Uterus (tissue), 3 donors: ENCODE measurements at regions not wholly inside any gene's neighbourhood (a gene's known extent, or its start where the extent isn't known, plus 50 kb on each side); places are given as distances from the start of the nearest gene placed in this dataset.

Source experiments
- DNase-seq, 2 donors: peaks; one replicate each; pipeline ENCODE4 v3.0.0-alpha.2; 2019 to 2020
- H3K27ac ChIP-seq, 2 donors: fragments of 200-600 bp; sonication (generic); 1 replicate in 1 of 2; 2 replicates in 1 of 2; pipeline ENCODE4 v1.5.1; 2016 to 2018
- H3K27me3 ChIP-seq, 2 donors: fragments of 200-600 bp; sonication (generic); one replicate each; pipeline ENCODE4 v1.5.1; 2018 to 2019; ENCODE audit warnings: control low read depth in 1 of 2
- H3K36me3 ChIP-seq, 2 donors: fragments of 200-600 bp; sonication (generic); one replicate each; pipeline ENCODE4 v1.5.1; 2019; ENCODE audit warnings: control low read depth in 1 of 2
- H3K4me1 ChIP-seq, 2 donors: fragments of 200-600 bp; sonication (generic); one replicate each; pipeline ENCODE4 v1.5.1; 2018 to 2019; ENCODE audit warnings: control low read depth in 1 of 2
- H3K4me3 ChIP-seq, 2 donors: fragments of 200-600 bp; sonication (generic); 1 replicate in 1 of 2; 2 replicates in 1 of 2; pipeline ENCODE4 v1.5.1; 2018 to 2019; ENCODE audit warnings: mild to moderate bottlenecking in 1 of 2
- H3K9me3 ChIP-seq, 2 donors: fragments of 200-600 bp; sonication (generic); one replicate each; pipeline ENCODE4 v1.5.1; 2019; ENCODE audit warnings: control low read depth in 1 of 2
- POLR2A ChIP-seq, 2 donors: fragments of 450-650 bp; IDR thresholded peaks; one replicate each; pipeline ENCODE4 v1.6.1; 2016; ENCODE audit warnings: antibody characterized with exemption in 2 of 2, mild to moderate bottlenecking in 1 of 2, moderate library complexity in 1 of 2
- intact Hi-C: fragments of 100-400 bp; cut with DNase I; formaldehyde crosslinking; loops from one replicate; pipeline ENCODE4 v1.15.1; 2023; ENCODE audit warnings: low total_unique reads
- TF ChIP-seq, protein P1 (sequence below), 4 experiments: fragments of 200-600 bp in 2 of 4; fragments of 450-650 bp in 2 of 4; sonication (generic) in 2 of 4; IDR thresholded peaks; one replicate each; pipeline ENCODE4 v1.5.1; 2016 to 2019; ENCODE audit warnings: antibody characterized with exemption in 4 of 4, mild to moderate bottlenecking in 2 of 4, moderate library complexity in 1 of 4
- donor health status: DM: yes; HTN: yes; CAD: no.

DNA sequence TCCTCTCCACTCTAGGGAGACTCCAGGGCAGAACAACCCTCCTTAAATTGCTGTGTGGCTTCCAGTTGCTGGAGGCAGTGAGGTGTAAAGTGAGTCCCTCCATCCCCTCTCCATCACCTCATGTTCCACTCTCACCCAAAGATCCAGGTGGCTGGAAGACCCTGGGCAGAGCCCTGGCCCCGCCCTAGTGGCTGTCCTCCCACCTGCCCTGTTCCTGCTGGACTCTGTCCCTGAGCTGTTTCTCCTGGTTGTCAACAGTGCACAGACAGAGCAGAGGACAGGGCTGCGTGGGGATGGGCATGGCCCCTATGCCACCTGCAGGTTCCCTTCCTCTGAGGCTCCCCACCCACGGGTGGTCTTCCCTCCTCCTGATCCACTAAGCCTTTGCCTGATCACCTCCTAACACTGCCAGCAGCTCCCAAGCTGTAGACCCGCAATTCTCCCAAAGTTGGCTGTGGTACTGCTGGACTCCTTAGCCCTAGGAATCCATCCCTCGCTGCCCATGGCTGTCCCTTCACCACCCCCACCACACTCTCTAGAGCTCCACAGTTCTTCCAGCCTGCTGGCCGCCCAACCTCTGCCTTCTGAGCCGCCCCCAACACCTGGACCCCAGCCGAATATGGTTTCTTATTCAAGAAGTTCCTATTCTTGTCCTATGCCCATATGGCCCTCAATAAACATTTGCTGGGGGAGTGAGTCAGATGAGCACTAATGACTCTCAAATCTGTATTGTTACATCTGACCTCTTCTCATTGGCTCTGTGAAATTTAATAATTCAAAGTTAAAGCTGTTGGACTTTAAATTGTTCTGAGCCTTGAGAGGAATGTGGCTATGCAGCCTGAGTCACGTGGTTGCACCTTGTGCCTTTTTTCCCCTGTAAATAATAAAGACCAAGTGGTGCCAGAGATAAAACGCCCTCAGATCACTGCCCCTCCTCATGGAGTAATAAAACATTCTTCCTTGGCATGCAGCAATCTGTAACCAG is 260.0 kb upstream of the HS6ST1 start:
- TF ChIP-seq, protein P1, sequence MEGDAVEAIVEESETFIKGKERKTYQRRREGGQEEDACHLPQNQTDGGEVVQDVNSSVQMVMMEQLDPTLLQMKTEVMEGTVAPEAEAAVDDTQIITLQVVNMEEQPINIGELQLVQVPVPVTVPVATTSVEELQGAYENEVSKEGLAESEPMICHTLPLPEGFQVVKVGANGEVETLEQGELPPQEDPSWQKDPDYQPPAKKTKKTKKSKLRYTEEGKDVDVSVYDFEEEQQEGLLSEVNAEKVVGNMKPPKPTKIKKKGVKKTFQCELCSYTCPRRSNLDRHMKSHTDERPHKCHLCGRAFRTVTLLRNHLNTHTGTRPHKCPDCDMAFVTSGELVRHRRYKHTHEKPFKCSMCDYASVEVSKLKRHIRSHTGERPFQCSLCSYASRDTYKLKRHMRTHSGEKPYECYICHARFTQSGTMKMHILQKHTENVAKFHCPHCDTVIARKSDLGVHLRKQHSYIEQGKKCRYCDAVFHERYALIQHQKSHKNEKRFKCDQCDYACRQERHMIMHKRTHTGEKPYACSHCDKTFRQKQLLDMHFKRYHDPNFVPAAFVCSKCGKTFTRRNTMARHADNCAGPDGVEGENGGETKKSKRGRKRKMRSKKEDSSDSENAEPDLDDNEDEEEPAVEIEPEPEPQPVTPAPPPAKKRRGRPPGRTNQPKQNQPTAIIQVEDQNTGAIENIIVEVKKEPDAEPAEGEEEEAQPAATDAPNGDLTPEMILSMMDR (IDR thresholded peaks at IDR 0.05): no peak
- no peak for TF ChIP-seq POLR2A (IDR thresholded peaks at IDR 0.05)
- H3K36me3 ChIP-seq: no peaks in the 10 kb centered on the region
- no peaks in the 10 kb centered on the region for H3K9me3 ChIP-seq
- H3K27me3 ChIP-seq: no peaks in the 10 kb centered on the region
- intact Hi-C loops: no loop called here
- DNase-seq: no peak
- no peaks in the 10 kb centered on the region for H3K4me1 ChIP-seq
- H3K4me3 ChIP-seq: no peak overlapping the region
- H3K27ac ChIP-seq: no peak overlapping the region

DNA sequence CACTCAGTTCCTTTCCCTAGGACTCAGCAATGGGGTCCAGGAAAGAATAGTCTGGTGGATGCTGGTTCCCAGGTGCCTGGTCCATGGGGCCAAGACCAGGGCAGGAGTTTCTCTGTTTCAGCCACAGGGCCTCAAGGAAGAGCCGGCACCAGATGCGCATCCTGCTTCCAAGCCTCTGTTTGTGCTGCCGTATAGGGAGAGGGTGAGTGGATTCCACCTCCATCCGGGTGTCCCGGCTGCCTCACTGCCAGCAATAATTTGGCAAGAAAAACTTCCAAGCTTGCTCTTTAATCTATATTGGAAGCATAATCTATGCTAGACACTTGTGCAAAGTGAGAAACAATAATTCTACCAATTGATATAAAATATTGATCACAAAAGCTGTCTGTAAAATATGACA is 261.2 kb upstream of the HS6ST1 start:
- no peak overlapping the region for H3K4me3 ChIP-seq
- no peaks in the 10 kb centered on the region for H3K9me3 ChIP-seq
- H3K36me3 ChIP-seq: no peaks in the 10 kb centered on the region
- H3K27me3 ChIP-seq: no peaks in the 10 kb centered on the region
- TF ChIP-seq, protein P1 (IDR thresholded peaks at IDR 0.05): no peak
- no peak for TF ChIP-seq POLR2A (IDR thresholded peaks at IDR 0.05)
- H3K4me1 ChIP-seq: no peaks in the 10 kb centered on the region
- H3K27ac ChIP-seq: no peak overlapping the region
- intact Hi-C loops: no loop called here
- no peak for DNase-seq

DNA sequence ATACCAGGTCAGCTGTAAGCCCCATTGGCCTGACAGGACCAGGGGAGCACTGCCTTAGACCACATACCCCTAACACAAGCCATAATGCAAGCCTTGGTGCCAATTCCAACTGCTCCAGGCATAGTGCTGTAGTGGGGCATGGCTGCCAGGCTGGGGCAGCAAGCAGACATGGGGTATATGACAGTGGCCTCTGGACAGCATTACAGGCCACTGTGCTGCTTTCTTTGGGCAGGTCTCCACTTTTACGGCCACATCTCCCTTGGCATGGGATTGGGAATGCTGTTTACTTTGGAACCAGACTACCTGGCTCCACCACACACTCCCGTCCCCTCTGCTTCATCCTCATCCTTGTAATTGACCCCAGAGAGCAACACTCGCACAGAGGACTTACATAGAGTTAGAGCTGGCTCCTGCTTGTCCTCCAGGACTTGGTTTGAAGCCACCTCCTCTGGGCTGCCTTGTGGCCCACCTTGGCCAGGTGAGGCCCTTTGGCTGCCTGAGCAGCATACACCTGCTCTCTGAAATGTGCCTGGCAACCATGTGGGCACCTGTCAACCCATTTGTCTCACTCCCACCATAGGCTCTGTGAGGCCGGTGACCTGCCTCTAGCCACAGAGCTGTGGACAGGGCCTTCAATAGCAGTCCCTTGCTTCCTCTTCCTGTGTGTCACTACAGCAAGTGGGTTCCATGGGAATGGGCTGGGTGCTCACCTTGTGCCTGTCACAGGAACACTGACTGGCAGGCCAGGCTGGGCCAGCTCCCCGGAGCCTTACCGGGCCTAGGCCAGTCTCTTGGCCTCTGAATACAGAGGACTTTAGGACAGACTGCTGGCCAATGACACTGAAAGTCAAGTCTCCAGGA is 262.6 kb upstream of the HS6ST1 start:
- Histone ChIP-seq H3K27ac (no peak overlapping the region), H3K27me3 (no peaks in the 10 kb centered on the region), H3K9me3 (no peaks in the 10 kb centered on the region), H3K4me1 (no peaks in the 10 kb centered on the region), H3K4me3 (no peak overlapping the region), H3K36me3 (no peaks in the 10 kb centered on the region)
- DNase-seq: no peak
- TF ChIP-seq, protein P1 (IDR thresholded peaks at IDR 0.05): no peak
- no peak for TF ChIP-seq POLR2A (IDR thresholded peaks at IDR 0.05)
- intact Hi-C loops: no loop called here

DNA sequence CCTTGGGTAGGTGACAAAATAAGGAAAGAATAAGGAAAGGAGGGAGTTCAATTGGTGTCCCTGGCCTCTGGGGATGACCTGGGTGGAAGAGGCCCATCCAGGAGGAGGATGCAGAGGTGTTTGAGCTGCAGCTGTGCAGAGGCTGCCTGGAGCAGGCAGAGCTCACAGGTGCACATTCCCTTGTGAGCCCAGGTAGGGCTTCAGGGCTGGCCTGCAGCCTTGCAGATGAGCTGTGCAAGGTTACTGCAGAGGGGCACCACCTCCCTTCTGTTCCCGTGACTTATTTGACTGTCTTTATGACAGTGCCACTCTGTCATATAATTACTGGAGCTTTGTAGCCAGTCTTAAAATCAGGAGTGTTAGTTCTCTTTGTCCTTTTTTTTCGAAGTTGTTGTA is 263.2 kb upstream of the HS6ST1 start:
- Histone ChIP-seq H3K27me3 (no peaks in the 10 kb centered on the region), H3K9me3 (no peaks in the 10 kb centered on the region), H3K4me3 (no peak overlapping the region), H3K27ac (no peak overlapping the region), H3K4me1 (no peaks in the 10 kb centered on the region), H3K36me3 (no peaks in the 10 kb centered on the region)
- DNase-seq: no peak
- TF ChIP-seq, protein P1 (IDR thresholded peaks at IDR 0.05): no peak
- TF ChIP-seq POLR2A (IDR thresholded peaks at IDR 0.05): no peak
- intact Hi-C loops: no loop called here
